B cell (primary cell): ENCODE measurements at regions not wholly inside any gene's neighbourhood (a gene's known extent, or its start where the extent isn't known, plus 50 kb on each side); places are given as distances from the start of the nearest gene placed in this dataset.

Source experiments
- EZH2 ChIP-seq: IDR thresholded peaks from 2 replicates; pipeline ENCODE4 v1.6.1; 2012; ENCODE audit warnings: borderline replicate concordance, low read depth, mild to moderate bottlenecking, moderate library complexity, low read length; ENCODE audit not compliant: insufficient read depth, poor library complexity, severe bottlenecking
- TF ChIP-seq, protein P1 (sequence below): fragments of 200-600 bp; IDR thresholded peaks from one replicate; pipeline ENCODE4 v1.8.0; 2022; ENCODE audit warnings: antibody characterized with exemption, mild to moderate bottlenecking

- TF ChIP-seq, protein P1, sequence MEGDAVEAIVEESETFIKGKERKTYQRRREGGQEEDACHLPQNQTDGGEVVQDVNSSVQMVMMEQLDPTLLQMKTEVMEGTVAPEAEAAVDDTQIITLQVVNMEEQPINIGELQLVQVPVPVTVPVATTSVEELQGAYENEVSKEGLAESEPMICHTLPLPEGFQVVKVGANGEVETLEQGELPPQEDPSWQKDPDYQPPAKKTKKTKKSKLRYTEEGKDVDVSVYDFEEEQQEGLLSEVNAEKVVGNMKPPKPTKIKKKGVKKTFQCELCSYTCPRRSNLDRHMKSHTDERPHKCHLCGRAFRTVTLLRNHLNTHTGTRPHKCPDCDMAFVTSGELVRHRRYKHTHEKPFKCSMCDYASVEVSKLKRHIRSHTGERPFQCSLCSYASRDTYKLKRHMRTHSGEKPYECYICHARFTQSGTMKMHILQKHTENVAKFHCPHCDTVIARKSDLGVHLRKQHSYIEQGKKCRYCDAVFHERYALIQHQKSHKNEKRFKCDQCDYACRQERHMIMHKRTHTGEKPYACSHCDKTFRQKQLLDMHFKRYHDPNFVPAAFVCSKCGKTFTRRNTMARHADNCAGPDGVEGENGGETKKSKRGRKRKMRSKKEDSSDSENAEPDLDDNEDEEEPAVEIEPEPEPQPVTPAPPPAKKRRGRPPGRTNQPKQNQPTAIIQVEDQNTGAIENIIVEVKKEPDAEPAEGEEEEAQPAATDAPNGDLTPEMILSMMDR: no peak
- TF ChIP-seq EZH2: no peak
These were observed 90.9 kb upstream of the PTHLH start for GRCh38 chr12:28063355-28063880.
